NCI-H1105 (cell line): ENCODE measurements at regions not wholly inside any gene's neighbourhood (a gene's known extent, or its start where the extent isn't known, plus 50 kb on each side); places are given as distances from the start of the nearest gene placed in this dataset.

Experiments
- DNase-seq: peaks from one replicate; lab custom pipeline; 2025; lab: John Stamatoyannopoulos, UW

DNA sequence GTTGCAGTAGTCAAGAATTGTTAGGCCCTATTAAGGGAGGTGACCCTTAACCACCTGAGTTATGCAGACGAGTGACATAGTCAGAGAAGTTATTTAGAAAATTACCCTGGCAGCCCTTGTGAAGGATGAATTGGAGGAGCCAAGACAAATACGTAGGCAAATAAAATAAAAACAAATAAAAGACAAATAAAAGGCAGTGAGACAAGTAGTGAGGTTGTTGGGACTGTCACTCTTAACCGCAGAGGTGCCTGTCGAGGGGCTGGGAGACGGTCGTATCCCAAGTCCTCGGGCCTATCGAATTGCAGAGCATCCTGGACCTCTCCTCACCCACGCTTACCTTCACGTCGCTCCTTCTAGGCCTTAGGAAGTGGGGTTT is 58.0 kb upstream of the ZC4H2 start:
- no peak for DNase-seq
